ENCODE measurements at regions not wholly inside any gene's neighbourhood (a gene's known extent, or its start where the extent isn't known, plus 50 kb on each side); places are given as distances from the start of the nearest gene placed in this dataset.

DNA sequence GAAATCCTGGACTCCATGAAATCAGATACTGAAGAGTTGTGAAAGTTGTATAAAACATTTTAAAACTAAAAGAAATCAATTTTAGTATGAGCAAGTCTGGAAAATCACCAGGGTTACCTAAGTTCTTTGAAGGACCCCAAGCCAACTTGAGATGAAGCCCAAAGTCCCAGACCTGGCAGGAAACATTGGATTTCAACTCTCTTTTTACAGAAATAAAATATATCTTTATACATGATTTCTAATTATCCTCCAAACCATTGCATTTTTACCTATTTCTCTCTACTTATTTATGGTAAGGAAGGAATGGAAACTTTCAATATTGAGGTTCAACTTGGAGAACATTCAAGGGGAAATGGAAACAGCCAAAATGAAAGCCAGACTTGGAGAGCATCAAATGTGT lies 390.6 kb upstream of the C9orf72 start:
- no peak for ATAC-seq
- Histone ChIP-seq H3K27me3 (no peaks in the 10 kb centered on the region), H3K4me1 (no peaks in the 10 kb centered on the region), H3K36me3 (no peaks in the 10 kb centered on the region), H3K9me3 (no peaks in the 10 kb centered on the region), H3K27ac (no peak overlapping the region), H3K4me3 (no peak overlapping the region)
- intact Hi-C loops (cut with DNase I), result no loop called here
- TF ChIP-seq, protein P1, sequence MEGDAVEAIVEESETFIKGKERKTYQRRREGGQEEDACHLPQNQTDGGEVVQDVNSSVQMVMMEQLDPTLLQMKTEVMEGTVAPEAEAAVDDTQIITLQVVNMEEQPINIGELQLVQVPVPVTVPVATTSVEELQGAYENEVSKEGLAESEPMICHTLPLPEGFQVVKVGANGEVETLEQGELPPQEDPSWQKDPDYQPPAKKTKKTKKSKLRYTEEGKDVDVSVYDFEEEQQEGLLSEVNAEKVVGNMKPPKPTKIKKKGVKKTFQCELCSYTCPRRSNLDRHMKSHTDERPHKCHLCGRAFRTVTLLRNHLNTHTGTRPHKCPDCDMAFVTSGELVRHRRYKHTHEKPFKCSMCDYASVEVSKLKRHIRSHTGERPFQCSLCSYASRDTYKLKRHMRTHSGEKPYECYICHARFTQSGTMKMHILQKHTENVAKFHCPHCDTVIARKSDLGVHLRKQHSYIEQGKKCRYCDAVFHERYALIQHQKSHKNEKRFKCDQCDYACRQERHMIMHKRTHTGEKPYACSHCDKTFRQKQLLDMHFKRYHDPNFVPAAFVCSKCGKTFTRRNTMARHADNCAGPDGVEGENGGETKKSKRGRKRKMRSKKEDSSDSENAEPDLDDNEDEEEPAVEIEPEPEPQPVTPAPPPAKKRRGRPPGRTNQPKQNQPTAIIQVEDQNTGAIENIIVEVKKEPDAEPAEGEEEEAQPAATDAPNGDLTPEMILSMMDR (IDR thresholded peaks at IDR 0.05), result no peak
- DNase-seq, result no peak

DNA sequence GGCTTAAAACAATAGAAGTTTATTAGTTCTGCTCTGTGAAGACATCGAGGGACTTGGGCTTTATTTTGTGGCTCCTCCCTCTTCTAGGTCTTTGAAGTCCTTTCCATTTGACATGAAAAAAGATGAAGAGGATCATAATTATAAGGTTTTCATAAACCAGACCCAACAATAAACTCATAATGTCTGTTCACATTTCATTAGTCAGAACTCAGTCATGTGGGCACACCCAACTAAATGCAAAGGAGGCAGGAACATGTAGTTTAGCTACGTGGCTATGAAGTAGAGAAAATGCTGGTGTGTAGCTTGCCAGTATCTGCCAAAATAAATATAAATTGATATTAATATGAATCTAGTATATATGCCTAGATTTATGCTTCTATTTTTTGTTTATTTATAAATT lies 393.9 kb upstream of the C9orf72 start:
- no peaks in the 10 kb centered on the region for H3K36me3 ChIP-seq
- ATAC-seq (no peak), DNase-seq (no peak)
- intact Hi-C loops (cut with DNase I), result no loop called here
- WGBS, 2 donors, result 66 to 67% methylated on average over 2 of the region's 2 CpGs
- no peaks in the 10 kb centered on the region for H3K27me3 ChIP-seq
- TF ChIP-seq, protein P1 (IDR thresholded peaks at IDR 0.05), result no peak
- no peaks in the 10 kb centered on the region for H3K4me1 ChIP-seq
- H3K9me3 ChIP-seq, result no peaks in the 10 kb centered on the region
- no peak overlapping the region for H3K4me3 ChIP-seq
- no peak overlapping the region for H3K27ac ChIP-seq

DNA sequence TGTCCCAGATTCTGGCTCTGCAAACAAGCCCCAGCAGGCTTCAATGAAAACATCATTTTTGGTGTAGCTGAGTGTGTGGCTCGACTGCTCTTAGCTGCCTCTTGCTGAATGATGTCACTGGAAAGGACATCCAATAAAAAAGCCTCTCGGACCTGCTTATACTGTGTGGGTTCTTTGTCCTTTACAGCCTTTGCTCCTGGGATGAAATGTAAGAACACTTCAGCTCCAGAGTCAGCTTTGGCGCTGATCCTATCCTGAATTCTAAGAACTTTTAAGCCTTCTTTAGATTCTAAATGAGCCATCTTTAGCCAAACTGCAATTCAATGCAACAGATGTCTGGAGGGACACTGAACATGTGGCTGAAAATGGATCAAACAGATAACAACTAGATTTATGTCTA lies 404.6 kb upstream of the C9orf72 start:
- Histone ChIP-seq H3K4me1 (no peaks in the 10 kb centered on the region), H3K9me3 (no peaks in the 10 kb centered on the region), H3K36me3 (no peaks in the 10 kb centered on the region), H3K27ac (no peak overlapping the region), H3K27me3 (no peaks in the 10 kb centered on the region), H3K4me3 (no peak overlapping the region)
- ATAC-seq (no peak), DNase-seq (no peak)
- WGBS, 2 donors, result 44 to 54% methylated on average over 3 of the region's 3 CpGs
- TF ChIP-seq, protein P1 (IDR thresholded peaks at IDR 0.05), result no peak
- intact Hi-C loops (cut with DNase I), result loop anchor here in 1 of 10 donors (10.0 kb wide), 1 partner anchor 77 kb away; no protein-coding TSS in a partner anchor

DNA sequence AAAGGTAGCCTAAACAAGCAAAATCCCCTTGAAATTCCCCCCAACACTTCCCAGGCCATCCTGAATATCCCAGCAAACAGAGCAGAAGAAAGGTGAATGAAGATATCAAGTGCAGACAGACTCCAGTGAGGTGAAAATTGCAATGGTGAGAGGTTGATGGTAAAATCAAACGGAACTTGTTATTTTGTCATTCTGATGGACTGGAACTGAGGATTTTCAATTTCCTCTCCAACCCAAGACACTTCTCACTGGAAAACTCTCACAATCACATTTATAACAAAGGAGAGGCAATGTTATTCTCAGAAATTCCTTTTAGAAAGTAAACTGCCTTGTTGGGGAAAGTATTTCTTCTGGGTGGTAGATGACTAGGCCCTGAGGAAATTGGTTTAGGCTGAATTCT lies 412.4 kb upstream of the C9orf72 start:
- H3K9me3 ChIP-seq, result peaks cover 0 to 4% (median 0%) of the 10 kb centered on the region in 11 donors
- no peaks in the 10 kb centered on the region for H3K36me3 ChIP-seq
- WGBS, 2 donors, result 64 to 70% methylated on average over 1 of the region's 1 CpG
- no peak for ATAC-seq
- no peaks in the 10 kb centered on the region for H3K4me1 ChIP-seq
- TF ChIP-seq, protein P1 (IDR thresholded peaks at IDR 0.05), result no peak
- H3K4me3 ChIP-seq, result no peak overlapping the region
- H3K27ac ChIP-seq, result no peak overlapping the region
- DNase-seq, result no peak
- no peaks in the 10 kb centered on the region for H3K27me3 ChIP-seq
- intact Hi-C loops (cut with DNase I), result no loop called here
